CD14-positive monocyte (primary cell): ENCODE measurements at regions not wholly inside any gene's neighbourhood (a gene's known extent, or its start where the extent isn't known, plus 50 kb on each side); places are given as distances from the start of the nearest gene placed in this dataset.

Experiments used
- DNase-seq, 3 donors: peaks; one replicate each; pipeline ENCODE4 v3.0.0-alpha.2; 2011 to 2022
- H2AFZ ChIP-seq: 2 replicates; pipeline ENCODE4 v1.6.0; 2012; ENCODE audit warnings: mild to moderate bottlenecking, low read depth, low read length, inconsistent platforms; ENCODE audit not compliant: insufficient read depth, poor library complexity, severe bottlenecking
- H3K27ac ChIP-seq, 2 donors: 1 replicate in 1 of 2; 2 replicates in 1 of 2; pipeline ENCODE4 v1.5.1; 2012 to 2013; ENCODE audit warnings: low read length in 2 of 2, control low read depth in 1 of 2, inconsistent platforms in 1 of 2, low read depth in 1 of 2, mild to moderate bottlenecking in 1 of 2
- H3K27me3 ChIP-seq, 2 donors: one replicate each; pipeline versions ENCODE4 v1.6.0 to v1.6.1; 2011 to 2013; ENCODE audit warnings: low read length in 2 of 2; ENCODE audit not compliant: control insufficient read depth in 2 of 2, insufficient read depth in 2 of 2
- H3K36me3 ChIP-seq, 2 donors: replicated peaks in 1 of 2; 1 replicate in 1 of 2; 2 replicates in 1 of 2; pipeline versions ENCODE4 v1.5.1 to v1.6.1; 2012 to 2013; ENCODE audit warnings: low read length in 2 of 2, control low read depth in 1 of 2, inconsistent platforms in 1 of 2, mild to moderate bottlenecking in 1 of 2; ENCODE audit not compliant: insufficient read depth in 2 of 2, control insufficient read depth in 1 of 2
- H3K4me1 ChIP-seq, 2 donors: 1 replicate in 1 of 2; 2 replicates in 1 of 2; pipeline versions ENCODE4 v1.5.1 to v1.6.1; 2012 to 2013; ENCODE audit warnings: low read length in 2 of 2, control low read depth in 1 of 2, inconsistent platforms in 1 of 2, mild to moderate bottlenecking in 1 of 2, moderate library complexity in 1 of 2; ENCODE audit not compliant: insufficient read depth in 2 of 2, control insufficient read depth in 1 of 2
- H3K4me2 ChIP-seq: replicated peaks from 2 replicates; pipeline ENCODE3; 2012; ENCODE audit warnings: low read length, moderate library complexity, mild to moderate bottlenecking; ENCODE audit not compliant: poor library complexity, severe bottlenecking; ENCODE audit errors: extremely low read depth
- H3K4me3 ChIP-seq, 3 experiments: fragments of 200-600 bp in 1 of 3; sonication (generic) in 1 of 3; replicated peaks in 1 of 3; 1 replicate in 2 of 3; 2 replicates in 1 of 3; pipeline ENCODE4 v1.5.1; 2011 to 2013; ENCODE audit warnings: low read length in 3 of 3, mild to moderate bottlenecking in 3 of 3, control low read depth in 2 of 3, low read depth in 2 of 3, inconsistent platforms in 1 of 3, moderate library complexity in 1 of 3
- H3K79me2 ChIP-seq: 2 replicates; pipeline ENCODE4 v1.6.0; 2012; ENCODE audit warnings: mild to moderate bottlenecking, control low read depth, inconsistent platforms, low read length, moderate library complexity; ENCODE audit not compliant: insufficient read depth
- H3K9ac ChIP-seq: 2 replicates; pipeline ENCODE4 v1.6.0; 2017; ENCODE audit warnings: low read length, mild to moderate bottlenecking; ENCODE audit not compliant: insufficient read depth, poor library complexity, severe bottlenecking
- H3K9me3 ChIP-seq, 2 donors: replicated peaks in 1 of 2; 1 replicate in 1 of 2; 2 replicates in 1 of 2; pipeline versions ENCODE4 v1.5.1 to v1.6.1; 2012 to 2013; ENCODE audit warnings: low read length in 2 of 2, control low read depth in 1 of 2; ENCODE audit not compliant: control insufficient read depth in 1 of 2, insufficient read depth in 1 of 2
- H4K20me1 ChIP-seq: 2 replicates; pipeline ENCODE4 v1.6.0; 2012; ENCODE audit warnings: mild to moderate bottlenecking, low read length, control low read depth, moderate library complexity; ENCODE audit not compliant: insufficient read depth
- H3K27ac Mint-ChIP-seq, 7 donors: one replicate each; pipeline ENCODE4 v1.8.0; 2020; ENCODE audit warnings: mild to moderate bottlenecking in 7 of 7, mixed read lengths in 7 of 7, moderate library complexity in 6 of 7, inconsistent platforms in 2 of 7
- H3K27me3 Mint-ChIP-seq, 3 donors: one replicate each; pipeline ENCODE4 v1.8.0; 2021 to 2022; ENCODE audit warnings: low read depth in 3 of 3, mild to moderate bottlenecking in 3 of 3, mixed read lengths in 3 of 3, moderate library complexity in 3 of 3, inconsistent platforms in 1 of 3
- H3K36me3 Mint-ChIP-seq, 2 donors: one replicate each; pipeline ENCODE4 v1.8.0; 2020; ENCODE audit warnings: mixed read lengths in 2 of 2, inconsistent platforms in 1 of 2, mild to moderate bottlenecking in 1 of 2
- H3K4me1 Mint-ChIP-seq: one replicate; pipeline ENCODE4 v1.8.0; 2020; ENCODE audit warnings: mild to moderate bottlenecking, mixed read lengths
- H3K4me3 Mint-ChIP-seq, 2 donors: one replicate each; pipeline ENCODE4 v1.8.0; 2020; ENCODE audit warnings: mild to moderate bottlenecking in 2 of 2, mixed read lengths in 2 of 2, moderate library complexity in 1 of 2
- H3K9me3 Mint-ChIP-seq, 7 donors: one replicate each; pipeline ENCODE4 v1.8.0; 2020 to 2022; ENCODE audit warnings: mixed read lengths in 7 of 7, mild to moderate bottlenecking in 6 of 7, moderate library complexity in 6 of 7, inconsistent platforms in 2 of 7
- WGBS: methylation state at CpG from one replicate; pipeline ENCODE4 v1.1.5; 2013; ENCODE audit warnings: missing lambda C conversion rate; ENCODE audit not compliant: insufficient coverage; 5-methylcytosine and 5-hydroxymethylcytosine counted together
- intact Hi-C, 2 donors: fragments of 100-400 bp; cut with micrococcal nuclease; formaldehyde crosslinking; loops; one replicate each; pipeline versions ENCODE4 v1.15.0 to v1.15.1; 2023
- TF ChIP-seq, protein P1 (sequence below): fragments of 200-600 bp; IDR thresholded peaks from one replicate; pipeline ENCODE4 v1.8.0; 2022; ENCODE audit warnings: antibody characterized with exemption, mild to moderate bottlenecking

GRCh38 chr11:30091737-30092136 lies 74.9 kb upstream of the KCNA4 start:
- Mint-ChIP-seq H3K27me3 (peaks cover 0 to 3% (median 2%) of the 10 kb centered on the region in 3 donors), H3K9me3 (peaks cover 0 to 3% (median 0%) of the 10 kb centered on the region in 7 donors), H3K4me1 (no peaks in the 10 kb centered on the region), H3K27ac (no peak overlapping the region), H3K4me3 (no peak overlapping the region), H3K36me3 (no peaks in the 10 kb centered on the region)
- Histone ChIP-seq H3K27me3 (no peaks in the 10 kb centered on the region), H3K79me2 (no peaks in the 10 kb centered on the region), H3K4me2 (no peak overlapping the region), H4K20me1 (no peaks in the 10 kb centered on the region), H3K27ac (no peak overlapping the region), H2AFZ (no peak overlapping the region), H3K4me1 (no peaks in the 10 kb centered on the region), H3K9ac (no peak overlapping the region), H3K4me3 (no peak overlapping the region), H3K36me3 (no peaks in the 10 kb centered on the region), H3K9me3 (no peaks in the 10 kb centered on the region)
- intact Hi-C loops = no loop called here
- TF ChIP-seq, protein P1, sequence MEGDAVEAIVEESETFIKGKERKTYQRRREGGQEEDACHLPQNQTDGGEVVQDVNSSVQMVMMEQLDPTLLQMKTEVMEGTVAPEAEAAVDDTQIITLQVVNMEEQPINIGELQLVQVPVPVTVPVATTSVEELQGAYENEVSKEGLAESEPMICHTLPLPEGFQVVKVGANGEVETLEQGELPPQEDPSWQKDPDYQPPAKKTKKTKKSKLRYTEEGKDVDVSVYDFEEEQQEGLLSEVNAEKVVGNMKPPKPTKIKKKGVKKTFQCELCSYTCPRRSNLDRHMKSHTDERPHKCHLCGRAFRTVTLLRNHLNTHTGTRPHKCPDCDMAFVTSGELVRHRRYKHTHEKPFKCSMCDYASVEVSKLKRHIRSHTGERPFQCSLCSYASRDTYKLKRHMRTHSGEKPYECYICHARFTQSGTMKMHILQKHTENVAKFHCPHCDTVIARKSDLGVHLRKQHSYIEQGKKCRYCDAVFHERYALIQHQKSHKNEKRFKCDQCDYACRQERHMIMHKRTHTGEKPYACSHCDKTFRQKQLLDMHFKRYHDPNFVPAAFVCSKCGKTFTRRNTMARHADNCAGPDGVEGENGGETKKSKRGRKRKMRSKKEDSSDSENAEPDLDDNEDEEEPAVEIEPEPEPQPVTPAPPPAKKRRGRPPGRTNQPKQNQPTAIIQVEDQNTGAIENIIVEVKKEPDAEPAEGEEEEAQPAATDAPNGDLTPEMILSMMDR = no peak
- no CpG with 5 or more reads among the region's 2 CpGs for WGBS
- no peak for DNase-seq

- Mint-ChIP-seq H3K27ac (no peak overlapping the region), H3K4me1 (no peaks in the 10 kb centered on the region), H3K9me3 (peaks cover 0 to 3% (median 0%) of the 10 kb centered on the region in 7 donors), H3K36me3 (no peaks in the 10 kb centered on the region), H3K4me3 (no peak overlapping the region), H3K27me3 (peaks cover 0 to 2% (median 1%) of the 10 kb centered on the region in 3 donors)
- Histone ChIP-seq H3K4me2 (no peak overlapping the region), H3K4me1 (no peaks in the 10 kb centered on the region), H3K79me2 (no peaks in the 10 kb centered on the region), H3K4me3 (no peak overlapping the region), H3K27me3 (no peaks in the 10 kb centered on the region), H3K9ac (no peak overlapping the region), H2AFZ (no peak overlapping the region), H3K27ac (no peak overlapping the region), H4K20me1 (no peaks in the 10 kb centered on the region), H3K9me3 (no peaks in the 10 kb centered on the region), H3K36me3 (no peaks in the 10 kb centered on the region)
- intact Hi-C loops = no loop called here
- TF ChIP-seq, protein P1 = no peak
- DNase-seq = no peak
Measured at GRCh38 chr11:30092518-30092917, 75.7 kb upstream of the KCNA4 start.
